Liver (tissue), 7 donors: ENCODE measurements at regions not wholly inside any gene's neighbourhood (a gene's known extent, or its start where the extent isn't known, plus 50 kb on each side); places are given as distances from the start of the nearest gene placed in this dataset.

Experiments used
- DNase-seq: peaks from one replicate; pipeline ENCODE4 v3.0.0-alpha.2; 2017; ENCODE audit warnings: low spot score
- H3K27ac ChIP-seq, 2 donors: one replicate each; pipeline ENCODE4 v1.7.0; 2013; ENCODE audit warnings: inconsistent platforms in 2 of 2, low read length in 2 of 2, control low read depth in 1 of 2, low read depth in 1 of 2, mild to moderate bottlenecking in 1 of 2
- H3K27me3 ChIP-seq, 4 donors: one replicate each; pipeline versions ENCODE4 v1.6.1 to v1.7.0; 2013; ENCODE audit warnings: low read length in 3 of 4, inconsistent platforms in 1 of 4, mild to moderate bottlenecking in 1 of 4, moderate library complexity in 1 of 4; ENCODE audit not compliant: control insufficient read depth in 4 of 4, insufficient read depth in 4 of 4
- H3K36me3 ChIP-seq, 4 donors: one replicate each; pipeline versions ENCODE4 v1.6.1 to v1.7.0; 2013; ENCODE audit warnings: low read length in 3 of 4, mild to moderate bottlenecking in 3 of 4, low read depth in 1 of 4, moderate library complexity in 1 of 4; ENCODE audit not compliant: control insufficient read depth in 4 of 4, insufficient read depth in 3 of 4
- H3K4me1 ChIP-seq, 4 donors: one replicate each; pipeline versions ENCODE4 v1.6.1 to v1.7.0; 2013; ENCODE audit warnings: low read length in 3 of 4, mild to moderate bottlenecking in 3 of 4, moderate library complexity in 1 of 4; ENCODE audit not compliant: control insufficient read depth in 4 of 4, insufficient read depth in 4 of 4
- H3K4me3 ChIP-seq, 3 donors: one replicate each; pipeline versions ENCODE4 v1.6.1 to v1.7.0; 2013; ENCODE audit warnings: low read length in 3 of 3, control low read depth in 1 of 3, low read depth in 1 of 3, mild to moderate bottlenecking in 1 of 3
- H3K9ac ChIP-seq, 2 donors: one replicate each; pipeline ENCODE4 v1.7.0; 2013; ENCODE audit warnings: low read length in 2 of 2, mild to moderate bottlenecking in 2 of 2, moderate library complexity in 2 of 2, control low read depth in 1 of 2, low read depth in 1 of 2
- H3K9me3 ChIP-seq, 4 donors: one replicate each; pipeline versions ENCODE4 v1.6.1 to v1.7.0; 2013; ENCODE audit warnings: low read length in 3 of 4; ENCODE audit not compliant: control insufficient read depth in 4 of 4
- ATF3 ChIP-seq: IDR thresholded peaks from 2 replicates; pipeline ENCODE4 v1.6.1; 2016; ENCODE audit warnings: antibody characterized with exemption
- EGR1 ChIP-seq, 2 donors: IDR thresholded peaks; 2 replicates each; pipeline ENCODE4 v1.6.1; 2016 to 2018; ENCODE audit warnings: antibody characterized with exemption in 2 of 2, low read depth in 2 of 2
- FOXA2 ChIP-seq: IDR thresholded peaks from 2 replicates; pipeline ENCODE4 v1.6.1; 2016; ENCODE audit warnings: antibody characterized with exemption
- GABPA ChIP-seq, 2 donors: IDR thresholded peaks in 1 of 2; conservative IDR thresholded peaks in 1 of 2; 2 replicates each; pipeline ENCODE4 v1.6.1; 2016; ENCODE audit warnings: antibody characterized with exemption in 2 of 2, mild to moderate bottlenecking in 1 of 2, moderate library complexity in 1 of 2
- HNF4A ChIP-seq, 2 donors: conservative IDR thresholded peaks; 2 replicates each; pipeline ENCODE4 v1.6.1; 2016; ENCODE audit warnings: antibody characterized with exemption in 2 of 2, mild to moderate bottlenecking in 2 of 2
- MAX ChIP-seq: IDR thresholded peaks from 2 replicates; pipeline ENCODE4 v1.6.1; 2016; ENCODE audit warnings: antibody characterized with exemption
- NR2F2 ChIP-seq: IDR thresholded peaks from 2 replicates; pipeline ENCODE4 v1.6.1; 2016; ENCODE audit warnings: antibody characterized with exemption
- RAD21 ChIP-seq, 2 donors: IDR thresholded peaks; 2 replicates each; pipeline ENCODE4 v1.6.1; 2016; ENCODE audit warnings: antibody characterized with exemption in 2 of 2, mild to moderate bottlenecking in 2 of 2
- ZBTB33 ChIP-seq: IDR thresholded peaks from 2 replicates; pipeline ENCODE4 v1.6.1; 2016; ENCODE audit warnings: antibody characterized with exemption
- WGBS: extraction: QIAGEN DNeasy Blood & Tissue Kit; methylation state at CpG from one replicate; pipeline ENCODE4 v1.1.7; 2013; 5-methylcytosine and 5-hydroxymethylcytosine counted together
- TF ChIP-seq, protein P1 (sequence below): IDR thresholded peaks from 2 replicates; pipeline ENCODE4 v1.6.1; 2016; ENCODE audit warnings: antibody characterized with exemption, mild to moderate bottlenecking
- donor health status: healthy.
- donor health status: healthy.
- donor health status: healthy.
- donor health status: healthy.

GRCh38 chr2:160910681-160911080 lies 249.5 kb upstream of the TANK start (continued):
- no peak for TF ChIP-seq ZBTB33
- no peak for TF ChIP-seq FOXA2
- no peak for TF ChIP-seq HNF4A (conservative IDR thresholded peaks at IDR 0.05)
- no peak for TF ChIP-seq ATF3
- TF ChIP-seq MAX: no peak

GRCh38 chr2:160911258-160911657 lies 249.0 kb upstream of the TANK start:
- Histone ChIP-seq H3K4me3 (no peak overlapping the region), H3K27me3 (no peaks in the 10 kb centered on the region), H3K9ac (no peak overlapping the region), H3K4me1 (no peaks in the 10 kb centered on the region), H3K27ac (no peak overlapping the region), H3K9me3 (no peaks in the 10 kb centered on the region), H3K36me3 (no peaks in the 10 kb centered on the region)
- WGBS: 85% methylated on average over 1 of the region's 1 CpG
- TF ChIP-seq RAD21 (IDR thresholded peaks at IDR 0.05): no peak
- no peak for TF ChIP-seq NR2F2
- no peak for DNase-seq

DNA sequence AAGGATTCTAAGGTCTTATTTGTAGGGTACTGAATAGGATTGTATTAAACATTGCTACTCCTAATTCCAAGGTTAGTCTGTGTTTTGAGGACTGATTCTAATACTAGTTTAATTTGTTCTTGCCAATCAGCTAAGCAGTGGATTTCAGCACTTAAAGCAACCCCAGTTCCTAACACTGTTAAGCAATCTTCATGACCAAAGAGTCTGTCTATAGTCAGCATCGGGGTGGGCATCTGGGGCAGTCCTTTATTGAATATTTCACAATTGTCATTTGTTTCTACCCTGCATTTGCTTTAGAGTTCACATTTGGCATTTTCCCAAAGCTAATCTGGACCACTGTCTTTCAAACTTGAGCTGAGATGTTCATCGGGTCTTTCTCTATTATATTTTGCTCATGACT lies 248.0 kb upstream of the TANK start:
- no peaks in the 10 kb centered on the region for H3K36me3 ChIP-seq
- no peak overlapping the region for H3K9ac ChIP-seq
- 73% methylated on average over 2 of the region's 2 CpGs for WGBS
- no peak for DNase-seq
- no peak overlapping the region for H3K4me3 ChIP-seq
- TF ChIP-seq, protein P1, sequence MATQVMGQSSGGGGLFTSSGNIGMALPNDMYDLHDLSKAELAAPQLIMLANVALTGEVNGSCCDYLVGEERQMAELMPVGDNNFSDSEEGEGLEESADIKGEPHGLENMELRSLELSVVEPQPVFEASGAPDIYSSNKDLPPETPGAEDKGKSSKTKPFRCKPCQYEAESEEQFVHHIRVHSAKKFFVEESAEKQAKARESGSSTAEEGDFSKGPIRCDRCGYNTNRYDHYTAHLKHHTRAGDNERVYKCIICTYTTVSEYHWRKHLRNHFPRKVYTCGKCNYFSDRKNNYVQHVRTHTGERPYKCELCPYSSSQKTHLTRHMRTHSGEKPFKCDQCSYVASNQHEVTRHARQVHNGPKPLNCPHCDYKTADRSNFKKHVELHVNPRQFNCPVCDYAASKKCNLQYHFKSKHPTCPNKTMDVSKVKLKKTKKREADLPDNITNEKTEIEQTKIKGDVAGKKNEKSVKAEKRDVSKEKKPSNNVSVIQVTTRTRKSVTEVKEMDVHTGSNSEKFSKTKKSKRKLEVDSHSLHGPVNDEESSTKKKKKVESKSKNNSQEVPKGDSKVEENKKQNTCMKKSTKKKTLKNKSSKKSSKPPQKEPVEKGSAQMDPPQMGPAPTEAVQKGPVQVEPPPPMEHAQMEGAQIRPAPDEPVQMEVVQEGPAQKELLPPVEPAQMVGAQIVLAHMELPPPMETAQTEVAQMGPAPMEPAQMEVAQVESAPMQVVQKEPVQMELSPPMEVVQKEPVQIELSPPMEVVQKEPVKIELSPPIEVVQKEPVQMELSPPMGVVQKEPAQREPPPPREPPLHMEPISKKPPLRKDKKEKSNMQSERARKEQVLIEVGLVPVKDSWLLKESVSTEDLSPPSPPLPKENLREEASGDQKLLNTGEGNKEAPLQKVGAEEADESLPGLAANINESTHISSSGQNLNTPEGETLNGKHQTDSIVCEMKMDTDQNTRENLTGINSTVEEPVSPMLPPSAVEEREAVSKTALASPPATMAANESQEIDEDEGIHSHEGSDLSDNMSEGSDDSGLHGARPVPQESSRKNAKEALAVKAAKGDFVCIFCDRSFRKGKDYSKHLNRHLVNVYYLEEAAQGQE: no peak
- TF ChIP-seq EGR1 (IDR thresholded peaks at IDR 0.05; ENCODE audit: low read depth in 2 of 2) (no peak), GABPA (IDR thresholded peaks at IDR 0.05 in 1 of 2, conservative IDR thresholded peaks at IDR 0.05 in 1 of 2) (no peak), FOXA2 (no peak), HNF4A (conservative IDR thresholded peaks at IDR 0.05) (no peak), RAD21 (IDR thresholded peaks at IDR 0.05) (no peak), NR2F2 (no peak), ATF3 (no peak), MAX (no peak)
- H3K4me1 ChIP-seq: no peaks in the 10 kb centered on the region
- no peak overlapping the region for H3K27ac ChIP-seq
- no peaks in the 10 kb centered on the region for H3K9me3 ChIP-seq
- no peaks in the 10 kb centered on the region for H3K27me3 ChIP-seq
